Thoracic aorta (tissue), 2 donors: ENCODE measurements at regions not wholly inside any gene's neighbourhood (a gene's known extent, or its start where the extent isn't known, plus 50 kb on each side); places are given as distances from the start of the nearest gene placed in this dataset.

ENCODE experiments used
- ATAC-seq: fragments of 150-250 bp; one replicate; pipeline ENCODE4 v1.8.0; 2017; ENCODE audit warnings: low read depth; ENCODE audit not compliant: insufficient number of reproducible peaks, low FRiP score
- DNase-seq: peaks from one replicate; pipeline ENCODE4 v3.0.0-alpha.2; 2020; ENCODE audit warnings: low spot score
- H3K27ac ChIP-seq, 2 donors: fragments of 200-600 bp; sonication (generic); 1 replicate in 1 of 2; 2 replicates in 1 of 2; pipeline ENCODE4 v1.5.1; 2016; ENCODE audit warnings: mild to moderate bottlenecking in 2 of 2, moderate library complexity in 2 of 2
- H3K27me3 ChIP-seq: fragments of 200-600 bp; sonication (generic); replicated peaks from 2 replicates; pipeline ENCODE4 v1.6.0; 2016; ENCODE audit warnings: mild to moderate bottlenecking; ENCODE audit not compliant: insufficient read depth
- H3K36me3 ChIP-seq: fragments of 200-600 bp; sonication (generic); one replicate; pipeline ENCODE4 v1.5.1; 2016
- H3K4me1 ChIP-seq, 2 donors: fragments of 200-600 bp; sonication (generic); 1 replicate in 1 of 2; 2 replicates in 1 of 2; pipeline versions ENCODE4 v1.5.1 to v1.6.0; 2016; ENCODE audit warnings: low read depth in 2 of 2, mild to moderate bottlenecking in 1 of 2; ENCODE audit not compliant: control insufficient read depth in 1 of 2
- H3K4me3 ChIP-seq: fragments of 200-600 bp; sonication (generic); 2 replicates; pipeline ENCODE4 v1.5.1; 2016; ENCODE audit warnings: mild to moderate bottlenecking
- H3K9me3 ChIP-seq: fragments of 200-600 bp; sonication (generic); 2 replicates; pipeline ENCODE4 v1.5.1; 2016
- CTCF ChIP-seq: fragments of 200-600 bp; sonication (generic); IDR thresholded peaks from one replicate; pipeline ENCODE4 v1.5.1; 2019; ENCODE audit warnings: antibody characterized with exemption

GRCh38 chr16:58855291-58855863 is 121.3 kb upstream of the GOT2 start:
- ATAC-seq = no peak

GRCh38 chr16:58853854-58854791 is 120.0 kb upstream of the GOT2 start:
- H3K9me3 ChIP-seq = no peaks in the 10 kb centered on the region
- H3K27ac ChIP-seq = no peak overlapping the region
- TF ChIP-seq CTCF = no peak
- no peaks in the 10 kb centered on the region for H3K4me1 ChIP-seq
- DNase-seq = no peak
- no peak overlapping the region for H3K4me3 ChIP-seq
- no peak for ATAC-seq
- no peaks in the 10 kb centered on the region for H3K27me3 ChIP-seq
- no peaks in the 10 kb centered on the region for H3K36me3 ChIP-seq

More at GRCh38 chr16:58855291-58855863, 121.3 kb upstream of the GOT2 start:
- Histone ChIP-seq H3K27me3 (no peaks in the 10 kb centered on the region), H3K36me3 (no peaks in the 10 kb centered on the region), H3K4me1 (no peaks in the 10 kb centered on the region), H3K27ac (no peak overlapping the region), H3K4me3 (no peak overlapping the region), H3K9me3 (no peaks in the 10 kb centered on the region)
- no peak for DNase-seq
- TF ChIP-seq CTCF = no peak

GRCh38 chr16:58850678-58851020 is 116.5 kb upstream of the GOT2 start:
- H3K4me1 ChIP-seq = no peaks in the 10 kb centered on the region
- DNase-seq = no peak
- H3K4me3 ChIP-seq = no peak overlapping the region
- H3K9me3 ChIP-seq = no peaks in the 10 kb centered on the region
- H3K27ac ChIP-seq = no peak overlapping the region
- ATAC-seq = no peak
- no peaks in the 10 kb centered on the region for H3K36me3 ChIP-seq
- H3K27me3 ChIP-seq = no peaks in the 10 kb centered on the region
- TF ChIP-seq CTCF = no peak

GRCh38 chr16:58850019-58850677 is 116.0 kb upstream of the GOT2 start:
- no peaks in the 10 kb centered on the region for H3K27me3 ChIP-seq
- no peaks in the 10 kb centered on the region for H3K36me3 ChIP-seq
- TF ChIP-seq CTCF = no peak
- H3K4me1 ChIP-seq = no peaks in the 10 kb centered on the region
- no peak overlapping the region for H3K4me3 ChIP-seq
- H3K9me3 ChIP-seq = no peaks in the 10 kb centered on the region
- no peak for ATAC-seq
- DNase-seq = no peak
- H3K27ac ChIP-seq = no peak overlapping the region

- Histone ChIP-seq H3K36me3 (no peaks in the 10 kb centered on the region), H3K4me3 (no peak overlapping the region), H3K27me3 (no peaks in the 10 kb centered on the region), H3K9me3 (no peaks in the 10 kb centered on the region), H3K4me1 (no peaks in the 10 kb centered on the region), H3K27ac (no peak overlapping the region)
- ATAC-seq = no peak
- TF ChIP-seq CTCF = no peak
- no peak for DNase-seq
Observed at GRCh38 chr16:58848662-58849002, 114.5 kb upstream of the GOT2 start.
